ENCODE measurements at regions not wholly inside any gene's neighbourhood (a gene's known extent, or its start where the extent isn't known, plus 50 kb on each side); places are given as distances from the start of the nearest gene placed in this dataset.
A peak's percentile ranks its signal among the peaks of the same experiment; 100 is the strongest.
"Not testable (repeated sequence)": the region's sequence is repeated elsewhere in the genome, so short reads cannot be mapped to it uniquely, and the experiment has no call there.

DNA sequence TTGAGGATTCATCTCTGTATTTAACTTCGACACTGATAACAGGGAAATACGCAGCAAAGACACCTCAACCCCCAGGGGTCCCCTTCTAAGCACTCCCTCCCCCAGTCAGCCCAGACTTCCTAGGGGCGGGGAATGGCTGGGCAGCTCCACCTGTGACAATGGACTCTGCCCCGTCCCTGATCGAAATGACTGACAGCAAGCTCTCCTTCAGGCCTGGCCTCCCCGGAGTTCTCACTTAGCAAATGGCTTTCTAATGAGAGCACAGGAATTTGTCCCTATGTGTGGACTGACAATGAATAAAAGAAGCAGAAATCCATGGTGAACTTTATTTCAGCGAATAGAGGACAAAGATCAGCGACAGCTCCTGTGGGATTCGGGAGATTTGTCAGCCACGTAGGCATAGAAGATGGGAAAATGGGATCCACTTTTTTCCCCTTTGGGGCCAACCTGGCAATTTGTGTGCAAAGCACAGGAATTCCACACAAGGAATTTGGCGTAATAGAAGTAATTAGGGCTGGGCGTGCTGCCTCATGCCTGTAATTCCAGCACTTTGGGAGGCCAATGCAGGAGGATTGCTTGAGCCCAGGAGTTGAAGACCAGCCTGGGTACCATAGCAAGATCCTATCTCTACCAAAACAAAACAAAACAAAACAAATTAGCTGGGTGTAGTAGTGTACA is 63.8 kb downstream of the TNFAIP2 start:
- intact Hi-C loops (cut with DNase I): loop anchor here (2.0 to 10.0 kb wide), 7 partner anchors 62 to 108 kb away; partner anchors contain the start of gene TNFAIP2 (in 1 of the 4)
- no peak for ATAC-seq
- Histone ChIP-seq H3K4me1 (ENCODE audit: control insufficient read depth, insufficient read depth, low read length) (no peaks in the 10 kb centered on the region), H3K27me3 (ENCODE audit: control insufficient read depth, insufficient read depth) (no peaks in the 10 kb centered on the region), H3K27ac (ENCODE audit: low read length) (no peak overlapping the region), H3K9me3 (ENCODE audit: control insufficient read depth, low read length) (no peaks in the 10 kb centered on the region), H3K4me3 (ENCODE audit: low read length) (no peak overlapping the region)
- 78% methylated on average over 12 of the region's 12 CpGs for WGBS
- no peak for DNase-seq

DNA sequence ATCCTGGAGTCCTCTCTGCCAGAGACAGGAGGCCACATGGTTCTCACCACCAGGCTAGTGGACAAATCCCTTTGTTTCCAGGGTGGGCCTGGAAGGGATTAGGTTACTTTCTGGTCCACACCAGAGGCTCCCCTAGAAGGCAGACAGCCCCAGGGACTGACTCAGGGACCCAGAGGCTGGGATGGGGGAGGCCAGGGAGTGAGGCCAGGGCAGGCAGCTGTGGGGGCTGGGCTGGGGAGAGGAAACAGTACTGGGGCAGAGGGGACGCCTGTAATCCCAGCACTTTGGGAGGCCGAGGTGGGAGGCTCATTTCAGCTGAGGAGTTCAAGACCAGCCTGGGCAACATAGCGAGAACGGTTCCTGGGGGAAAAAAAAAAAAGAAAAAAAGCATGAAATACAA is 64.7 kb downstream of the TNFAIP2 start:
- H3K4me3 ChIP-seq (ENCODE audit: low read length): no peak overlapping the region
- intact Hi-C loops (cut with DNase I): loop anchor here (2.0 to 10.0 kb wide), 7 partner anchors 63 to 107 kb away; partner anchors contain the start of gene TNFAIP2 (in 1 of the 4)
- no peak for ATAC-seq

DNA sequence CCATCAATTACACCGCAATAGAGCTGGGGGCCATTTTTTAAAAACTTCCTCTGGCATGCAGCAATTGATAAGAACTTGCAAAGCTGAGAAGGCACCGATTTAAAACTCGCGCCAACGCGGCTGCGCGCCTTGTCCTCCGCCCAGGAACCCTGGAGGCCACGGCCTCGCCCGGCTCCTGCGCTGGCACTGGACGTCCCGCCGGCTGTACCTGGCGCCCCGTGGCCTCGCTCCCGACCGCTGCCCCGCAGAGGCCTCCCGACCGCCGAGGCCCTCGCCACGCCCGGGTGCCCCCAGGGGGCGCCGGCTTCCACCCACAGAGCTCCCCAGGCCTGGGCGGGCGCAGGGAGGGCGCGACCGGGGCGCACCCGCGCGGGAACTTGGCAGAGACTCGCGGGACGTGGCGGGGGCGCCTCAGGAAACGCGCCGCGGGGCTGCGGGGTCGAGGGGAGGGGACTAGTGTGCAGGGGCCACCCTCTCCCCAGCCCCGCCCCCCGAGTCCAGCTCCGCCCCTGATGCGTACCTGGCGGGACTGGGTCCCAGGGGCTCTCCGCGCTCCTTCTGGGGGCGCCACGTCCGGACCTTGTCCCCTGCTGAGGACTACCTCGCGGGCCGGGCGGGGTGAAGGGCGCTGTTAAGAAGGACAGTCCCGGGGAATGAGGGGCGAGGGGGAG is 65.7 kb downstream of the TNFAIP2 start:
- 3% methylated on average over 67 of the region's 67 CpGs for WGBS
- Histone ChIP-seq H3K27me3 (ENCODE audit: control insufficient read depth, insufficient read depth) (no peaks in the 10 kb centered on the region), H3K4me1 (ENCODE audit: control insufficient read depth, insufficient read depth, low read length) (no peaks in the 10 kb centered on the region), H3K9me3 (ENCODE audit: control insufficient read depth, low read length) (no peaks in the 10 kb centered on the region), H3K4me3 (ENCODE audit: low read length) (peak overlapping the region; percentile 29), H3K27ac (ENCODE audit: low read length) (no peak overlapping the region)
- DNase-seq (peak; percentile 52 to 86 (median 85)), ATAC-seq (peak; percentile 73 to 87)
- intact Hi-C loops (cut with DNase I): loop anchor here in 3 of 4 donors (5.0 to 10.0 kb wide), 5 partner anchors 64 to 106 kb away; partner anchors contain the start of gene TNFAIP2 (in 1 of the 3)

More for the DNA sequence above, 64.7 kb downstream of the TNFAIP2 start:
- no peak overlapping the region for H3K27ac ChIP-seq (ENCODE audit: low read length)
- H3K4me1 ChIP-seq (ENCODE audit: control insufficient read depth, insufficient read depth, low read length): no peaks in the 10 kb centered on the region
- no peaks in the 10 kb centered on the region for H3K27me3 ChIP-seq (ENCODE audit: control insufficient read depth, insufficient read depth)
- DNase-seq: no peak
- H3K9me3 ChIP-seq (ENCODE audit: control insufficient read depth, low read length): no peaks in the 10 kb centered on the region
- 94% methylated on average over 4 of the region's 4 CpGs for WGBS

DNA sequence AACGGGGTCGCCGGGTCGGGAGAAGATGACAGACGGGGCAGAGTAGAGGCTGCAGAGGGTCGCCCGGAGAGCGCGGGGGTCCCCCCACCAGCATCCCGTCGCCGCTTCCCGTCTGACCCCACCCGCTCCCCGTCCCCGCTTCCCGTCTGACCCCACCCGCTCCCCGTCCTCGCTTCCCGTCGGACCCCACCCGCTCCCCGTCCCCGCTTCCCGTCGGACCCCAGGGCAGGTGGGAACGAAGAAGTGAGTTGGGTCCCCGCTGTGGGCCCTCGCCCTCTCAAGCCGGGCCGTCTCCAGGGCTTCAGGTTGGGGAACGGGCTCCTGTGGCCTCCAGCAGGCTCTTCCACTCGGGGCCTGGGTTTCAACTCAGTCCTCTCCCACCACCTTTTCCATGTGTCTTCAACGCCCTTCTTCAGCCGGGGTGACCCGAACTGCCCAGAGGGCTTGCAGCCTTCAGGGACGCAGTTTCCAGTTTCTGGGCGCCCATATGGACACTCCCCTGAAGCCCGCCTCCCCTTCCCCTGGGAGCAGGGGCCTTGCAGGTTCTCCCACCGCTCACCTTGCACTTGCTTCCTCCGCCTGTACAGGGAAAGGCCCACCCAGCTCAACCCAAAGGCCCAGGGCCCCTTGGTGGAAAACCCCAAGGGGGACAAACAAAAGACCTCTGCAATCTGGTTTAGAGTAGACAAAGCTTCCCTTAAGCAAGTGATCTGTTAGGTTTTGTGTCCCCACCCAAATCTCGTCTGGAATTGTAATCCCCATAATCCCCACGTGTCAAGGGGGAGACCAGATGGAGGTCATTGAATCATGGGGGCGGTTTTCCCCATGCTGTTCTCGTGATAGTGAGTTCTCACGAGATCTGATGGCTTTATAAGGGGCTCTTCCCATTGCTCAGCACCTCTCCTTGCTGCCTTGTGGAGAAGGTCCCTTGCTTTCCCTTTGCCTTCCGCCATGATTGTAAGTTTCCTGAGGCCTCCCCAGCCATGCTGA is 66.5 kb downstream of the TNFAIP2 start:
- no peak overlapping the region for H3K27ac ChIP-seq (ENCODE audit: low read length)
- WGBS: 47% methylated on average over 48 of the region's 48 CpGs
- H3K27me3 ChIP-seq (ENCODE audit: control insufficient read depth, insufficient read depth): no peaks in the 10 kb centered on the region
- H3K9me3 ChIP-seq (ENCODE audit: control insufficient read depth, low read length): no peaks in the 10 kb centered on the region
- intact Hi-C loops (cut with DNase I): loop anchor here in 3 of 4 donors (5.0 to 10.0 kb wide), 5 partner anchors 65 to 105 kb away; partner anchors contain the start of gene TNFAIP2 (in 1 of the 3)
- H3K4me3 ChIP-seq (ENCODE audit: low read length): peak overlapping the region; percentile 29
- ATAC-seq: peak; percentile 22 to 24
- no peaks in the 10 kb centered on the region for H3K4me1 ChIP-seq (ENCODE audit: control insufficient read depth, insufficient read depth, low read length)
- peak in 1 of 3 donors; percentile 36 for DNase-seq

DNA sequence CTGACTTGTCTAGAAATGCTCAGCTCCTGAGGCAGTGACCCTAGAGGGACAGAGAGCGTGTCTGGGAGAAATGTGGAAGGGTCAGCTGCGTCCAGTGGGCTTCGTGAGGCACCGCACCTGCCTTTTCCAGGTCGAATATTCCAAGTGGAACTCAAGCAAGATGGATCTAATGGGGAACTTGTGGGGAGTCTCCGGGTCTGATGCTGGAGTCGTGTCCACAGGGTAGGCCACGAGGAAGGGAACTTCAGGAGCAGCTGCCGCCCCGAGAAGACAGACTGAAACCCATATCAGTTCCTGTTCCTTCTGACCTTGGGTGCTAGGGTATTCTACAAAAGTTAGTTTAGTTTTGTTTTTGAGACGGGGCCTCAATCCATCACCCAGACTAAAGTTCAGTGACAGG is 67.5 kb downstream of the TNFAIP2 start:
- no peaks in the 10 kb centered on the region for H3K4me1 ChIP-seq (ENCODE audit: control insufficient read depth, insufficient read depth, low read length)
- intact Hi-C loops (cut with DNase I): no loop called here
- WGBS: 94% methylated on average over 11 of the region's 11 CpGs
- no peak overlapping the region for H3K4me3 ChIP-seq (ENCODE audit: low read length)
- H3K27me3 ChIP-seq (ENCODE audit: control insufficient read depth, insufficient read depth): no peaks in the 10 kb centered on the region
- no peak for ATAC-seq
- DNase-seq: no peak
- no peak overlapping the region for H3K27ac ChIP-seq (ENCODE audit: low read length)
- no peaks in the 10 kb centered on the region for H3K9me3 ChIP-seq (ENCODE audit: control insufficient read depth, low read length)

DNA sequence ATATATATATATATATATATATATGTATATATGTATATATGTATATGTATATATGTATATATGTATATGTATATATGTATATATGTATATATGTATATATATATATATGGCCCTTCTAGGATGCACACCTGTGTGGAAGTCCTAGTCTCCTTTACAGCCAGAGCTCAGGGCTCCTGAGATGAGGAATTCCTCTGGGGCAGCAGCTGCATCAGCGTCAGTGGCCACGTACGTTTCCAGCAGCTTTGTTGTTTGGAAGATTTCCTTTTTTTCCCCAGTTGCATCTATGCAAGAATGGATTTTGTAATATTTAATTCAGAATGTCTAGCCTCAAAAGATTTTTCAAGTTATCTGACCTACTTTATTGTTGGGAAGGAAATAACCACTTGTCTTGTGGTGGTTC is 68.6 kb downstream of the TNFAIP2 start:
- 57% methylated on average over 3 of the region's 3 CpGs for WGBS
- ATAC-seq (no peak), DNase-seq (no peak)
- intact Hi-C loops (cut with DNase I): no loop called here
- H3K27me3 ChIP-seq (ENCODE audit: control insufficient read depth, insufficient read depth): no peaks in the 10 kb centered on the region
- H3K27ac ChIP-seq (ENCODE audit: low read length): no peak overlapping the region
- no peak overlapping the region for H3K4me3 ChIP-seq (ENCODE audit: low read length)
- no peaks in the 10 kb centered on the region for H3K9me3 ChIP-seq (ENCODE audit: control insufficient read depth, low read length)
- no peaks in the 10 kb centered on the region for H3K4me1 ChIP-seq (ENCODE audit: control insufficient read depth, insufficient read depth, low read length)

DNA sequence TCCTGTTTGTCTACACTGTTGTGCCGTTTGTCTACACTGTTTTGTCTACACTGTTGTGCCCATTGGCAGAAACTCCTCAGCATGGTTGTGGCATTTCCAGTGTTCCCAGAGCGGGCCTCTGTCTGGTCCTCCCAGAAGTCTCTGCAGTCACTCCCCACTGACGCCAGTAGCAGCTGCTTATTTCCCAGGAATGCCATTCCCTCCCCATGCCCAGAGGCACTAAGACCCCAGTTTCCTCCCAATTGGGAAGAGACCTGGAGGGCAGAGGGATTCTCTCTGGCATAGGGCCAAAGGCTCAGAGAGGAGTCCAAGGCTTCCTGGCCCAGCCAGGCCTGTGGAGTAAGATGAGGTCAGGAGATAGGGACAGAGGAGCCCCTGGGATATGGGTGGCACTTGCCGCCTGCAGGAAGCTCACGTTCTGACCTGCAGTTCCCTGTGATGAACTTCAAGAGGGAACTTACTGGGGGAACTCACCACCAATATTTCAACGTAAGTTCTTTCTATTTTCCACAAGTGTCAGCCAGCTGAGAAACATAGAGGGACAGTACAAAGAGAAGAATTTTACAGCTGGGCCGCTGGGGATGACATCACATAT is 69.1 kb downstream of the TNFAIP2 start:
- no peaks in the 10 kb centered on the region for H3K9me3 ChIP-seq (ENCODE audit: control insufficient read depth, low read length)
- no peak overlapping the region for H3K4me3 ChIP-seq (ENCODE audit: low read length)
- no peaks in the 10 kb centered on the region for H3K4me1 ChIP-seq (ENCODE audit: control insufficient read depth, insufficient read depth, low read length)
- DNase-seq (no peak), ATAC-seq (no peak)
- H3K27me3 ChIP-seq (ENCODE audit: control insufficient read depth, insufficient read depth): no peaks in the 10 kb centered on the region
- peak overlapping the region; percentile 19 for H3K27ac ChIP-seq (ENCODE audit: low read length)
- WGBS: 75% methylated on average over 7 of the region's 7 CpGs
- intact Hi-C loops (cut with DNase I): no loop called here

DNA sequence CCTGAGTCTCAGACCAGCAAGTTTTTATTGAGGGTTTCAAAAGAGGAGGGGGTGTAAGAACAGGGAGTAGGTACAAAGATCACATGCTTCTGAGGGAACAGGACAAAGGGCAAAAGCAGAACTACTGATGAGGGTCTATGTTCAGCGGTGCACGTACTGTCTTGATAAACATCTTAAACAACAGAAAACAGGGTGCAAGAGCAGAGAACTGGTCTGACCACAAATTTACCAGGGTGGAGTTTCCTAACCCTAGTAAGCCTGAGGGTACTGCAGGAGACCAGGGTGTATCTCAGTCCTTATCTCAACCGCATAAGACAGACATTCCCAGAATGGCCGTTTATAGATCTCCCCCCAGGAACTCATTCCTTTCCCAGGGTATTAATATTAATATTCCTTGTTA is 69.6 kb downstream of the TNFAIP2 start:
- H3K27me3 ChIP-seq (ENCODE audit: control insufficient read depth, insufficient read depth); H3K27ac ChIP-seq (ENCODE audit: low read length); H3K9me3 ChIP-seq (ENCODE audit: control insufficient read depth, low read length); DNase-seq; intact Hi-C loops (cut with DNase I); H3K4me3 ChIP-seq (ENCODE audit: low read length); ATAC-seq; H3K4me1 ChIP-seq (ENCODE audit: control insufficient read depth, insufficient read depth, low read length): not testable (repeated sequence)
- 78% methylated on average over 4 of the region's 4 CpGs for WGBS

DNA sequence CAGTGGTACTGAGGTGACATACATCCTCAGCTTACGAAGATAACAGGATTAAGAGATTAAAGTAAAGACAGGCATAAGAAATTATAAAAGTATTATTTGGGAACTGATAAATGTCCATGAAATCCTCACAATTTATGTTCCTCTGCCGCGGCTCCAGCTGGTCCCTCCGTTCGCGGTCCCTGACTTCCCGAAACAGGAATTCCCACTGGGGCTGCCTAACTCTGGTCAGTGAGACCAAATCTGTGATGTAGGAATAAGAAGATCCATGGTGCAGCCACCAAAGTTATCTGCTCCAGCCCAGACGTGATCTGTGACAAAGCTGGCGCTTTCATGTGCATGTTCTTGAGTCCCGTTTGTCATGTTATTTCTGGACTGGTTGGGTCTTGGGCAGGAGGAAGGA is 70.2 kb downstream of the TNFAIP2 start:
- intact Hi-C loops (cut with DNase I); ATAC-seq; H3K4me1 ChIP-seq (ENCODE audit: control insufficient read depth, insufficient read depth, low read length); H3K27me3 ChIP-seq (ENCODE audit: control insufficient read depth, insufficient read depth); H3K9me3 ChIP-seq (ENCODE audit: control insufficient read depth, low read length); H3K4me3 ChIP-seq (ENCODE audit: low read length); H3K27ac ChIP-seq (ENCODE audit: low read length); DNase-seq: not testable (repeated sequence)
- 88% methylated on average over 10 of the region's 10 CpGs for WGBS

DNA sequence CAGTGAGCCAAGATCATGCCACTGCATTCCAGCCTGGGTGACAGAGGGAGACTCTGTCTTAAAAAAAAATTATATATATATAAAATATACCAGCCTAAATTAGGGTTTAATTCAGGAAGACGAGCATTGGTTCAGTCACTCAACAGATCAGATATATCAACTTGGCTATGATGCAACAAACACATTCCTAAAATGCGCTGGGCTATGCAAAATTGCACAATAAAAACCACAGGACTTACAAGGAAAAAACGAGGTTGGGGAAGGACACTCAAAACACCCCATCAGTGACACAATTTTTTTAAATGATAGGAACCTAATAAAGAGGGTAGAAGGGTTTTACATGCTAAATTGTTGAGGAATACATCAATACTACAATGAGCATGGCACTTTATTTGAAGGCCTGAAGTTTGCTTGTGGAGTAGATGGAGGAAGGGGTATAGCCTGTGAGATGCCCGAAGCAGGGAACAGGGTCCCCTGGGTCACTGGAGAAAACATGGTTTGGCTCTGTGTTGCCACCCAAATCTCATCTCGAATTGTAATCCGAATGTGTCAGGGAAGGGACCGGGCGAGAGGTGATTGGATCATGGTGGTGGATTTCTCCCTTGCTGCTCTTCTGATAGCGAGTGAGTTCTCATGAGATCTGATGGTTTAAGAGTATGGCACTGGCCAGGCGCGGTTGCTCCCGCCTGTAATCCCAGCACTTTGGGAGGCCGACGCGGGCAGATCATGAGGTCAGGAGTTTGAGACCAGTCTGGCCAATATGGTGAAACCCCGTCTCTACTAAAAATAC is 71.2 kb downstream of the TNFAIP2 start:
- H3K4me1 ChIP-seq (ENCODE audit: control insufficient read depth, insufficient read depth, low read length): no peaks in the 10 kb centered on the region
- H3K4me3 ChIP-seq (ENCODE audit: low read length): no peak overlapping the region
- no peak overlapping the region for H3K27ac ChIP-seq (ENCODE audit: low read length)
- WGBS: 85% methylated on average over 16 of the region's 16 CpGs
- H3K27me3 ChIP-seq (ENCODE audit: control insufficient read depth, insufficient read depth): no peaks in the 10 kb centered on the region
- intact Hi-C loops (cut with DNase I): no loop called here
- ATAC-seq: no peak
- DNase-seq: no peak
- no peaks in the 10 kb centered on the region for H3K9me3 ChIP-seq (ENCODE audit: control insufficient read depth, low read length)

Data from right cardiac atrium (tissue), 5 donors.